HuH-7 (cell line): ENCODE measurements at regions not wholly inside any gene's neighbourhood (a gene's known extent, or its start where the extent isn't known, plus 50 kb on each side); places are given as distances from the start of the nearest gene placed in this dataset.

Experiments used
- DNase-seq: peaks from one replicate; pipeline ENCODE4 v3.0.0; 2011; ENCODE audit warnings: low spot score

- DNase-seq, result no peak
Measured at GRCh38 chr4:24105327-24106038, 215.6 kb upstream of the PPARGC1A start.

- no peak for DNase-seq
Measured at GRCh38 chr4:24104158-24104565, 214.3 kb upstream of the PPARGC1A start.

DNA sequence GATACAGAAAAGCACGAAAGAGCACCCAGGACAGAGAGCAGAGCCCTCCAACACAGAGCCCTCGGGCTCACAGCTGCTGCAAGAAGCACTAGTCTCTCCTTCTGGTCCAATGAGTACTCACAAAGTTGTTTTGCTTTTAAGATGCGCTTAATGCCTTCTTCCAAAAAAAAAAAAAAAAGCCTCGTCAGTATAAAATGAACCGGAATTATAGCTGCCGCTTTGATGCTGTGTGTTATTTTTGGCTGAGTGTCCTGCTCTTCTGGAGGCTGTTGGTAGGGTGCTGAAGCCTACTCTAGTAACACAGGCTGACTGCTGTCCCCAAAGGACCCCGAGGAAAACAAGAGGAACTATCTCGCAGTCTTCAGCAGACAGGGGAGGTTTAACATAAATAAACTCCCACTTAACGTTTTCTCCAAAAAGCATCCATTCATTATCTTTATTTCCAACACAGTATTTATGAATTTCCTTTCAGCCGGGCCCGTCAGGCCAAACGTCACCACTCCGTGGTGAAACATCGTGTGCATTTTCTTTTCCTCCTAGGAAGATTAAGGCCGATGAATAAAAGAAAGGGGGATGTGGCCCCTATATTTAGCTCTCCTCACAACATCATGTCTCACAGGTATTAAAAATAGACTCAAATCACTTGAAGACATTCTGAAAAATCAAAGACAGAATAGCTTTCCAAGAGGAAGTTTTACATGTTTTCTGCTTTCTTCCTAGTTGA lies 213.7 kb upstream of the PPARGC1A start:
- no peak for DNase-seq

DNA sequence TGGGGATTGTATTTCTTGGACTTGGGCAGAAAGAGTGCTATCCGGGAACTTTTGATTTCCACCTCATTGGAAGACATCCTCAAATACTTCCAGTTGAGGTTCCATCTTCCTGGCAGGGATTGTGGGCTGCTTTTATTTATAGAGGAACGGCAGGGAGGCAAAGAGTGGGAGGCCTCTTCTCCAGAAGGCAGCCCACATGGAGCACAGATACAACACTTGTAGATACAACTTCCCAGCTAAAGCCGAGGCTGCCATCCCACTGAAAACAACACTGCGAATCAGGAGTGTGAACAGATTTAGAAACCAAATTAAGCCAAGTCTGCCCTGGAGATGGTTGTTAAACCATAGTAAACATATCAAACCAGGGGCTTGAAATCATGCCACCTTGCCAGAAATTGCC lies 212.8 kb upstream of the PPARGC1A start:
- no peak for DNase-seq

GRCh38 chr4:24096603-24097002 lies 206.8 kb upstream of the PPARGC1A start:
- DNase-seq, result no peak

- DNase-seq, result no peak
Measured at GRCh38 chr4:24094726-24095125, 204.9 kb upstream of the PPARGC1A start.

DNA sequence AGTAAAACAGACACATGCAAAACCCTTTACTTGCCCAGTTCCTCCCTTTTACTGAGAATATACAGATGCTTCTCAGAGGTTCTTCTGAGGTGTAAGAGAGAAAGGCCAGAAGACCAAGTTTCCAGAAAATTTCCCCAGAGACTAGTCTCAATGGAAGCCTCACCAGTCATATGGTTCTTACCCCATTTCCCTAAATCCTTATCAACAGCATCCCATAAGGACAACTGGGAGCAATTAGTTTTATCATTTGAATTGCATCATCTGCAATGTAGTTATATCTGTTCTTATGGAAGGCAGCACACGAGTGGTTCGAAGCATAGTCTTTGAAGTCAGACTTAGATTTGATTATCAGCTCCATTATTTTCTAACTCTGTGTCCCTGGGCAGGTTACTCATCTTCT lies 203.6 kb upstream of the PPARGC1A start:
- DNase-seq, result no peak

- DNase-seq, result no peak
Measured at GRCh38 chr4:24091639-24092233, 201.9 kb upstream of the PPARGC1A start.

DNA sequence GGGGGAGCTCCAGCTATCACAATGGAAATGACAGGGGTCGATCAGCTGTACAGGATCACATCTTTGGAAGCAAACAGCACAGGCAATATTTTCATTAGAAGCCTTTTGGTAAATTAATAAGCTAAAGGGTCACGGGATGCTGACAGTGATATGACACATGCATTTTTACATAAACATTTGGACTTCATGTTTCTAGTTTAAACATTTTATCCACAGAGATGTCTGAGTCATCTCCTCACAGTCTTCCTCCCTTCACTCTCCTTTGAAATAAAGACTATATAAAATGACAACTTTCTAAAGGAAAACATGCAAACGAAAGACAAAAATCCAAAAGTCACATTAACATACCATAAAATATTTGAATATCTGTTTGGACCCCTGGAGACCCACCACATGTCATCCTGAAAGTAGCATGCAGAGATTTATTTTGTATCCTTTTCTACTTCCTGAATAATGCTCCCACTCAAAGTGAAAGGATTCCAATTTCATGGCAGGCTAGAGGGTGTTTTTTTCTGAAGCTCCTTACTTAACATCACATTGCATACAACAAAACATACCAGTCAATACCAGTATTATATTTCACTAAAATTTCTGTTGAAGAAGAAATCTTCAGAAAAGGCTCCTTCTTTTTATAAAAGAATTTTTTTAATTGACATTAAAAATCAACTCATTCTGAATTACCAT lies 200.1 kb upstream of the PPARGC1A start:
- DNase-seq, result no peak

DNA sequence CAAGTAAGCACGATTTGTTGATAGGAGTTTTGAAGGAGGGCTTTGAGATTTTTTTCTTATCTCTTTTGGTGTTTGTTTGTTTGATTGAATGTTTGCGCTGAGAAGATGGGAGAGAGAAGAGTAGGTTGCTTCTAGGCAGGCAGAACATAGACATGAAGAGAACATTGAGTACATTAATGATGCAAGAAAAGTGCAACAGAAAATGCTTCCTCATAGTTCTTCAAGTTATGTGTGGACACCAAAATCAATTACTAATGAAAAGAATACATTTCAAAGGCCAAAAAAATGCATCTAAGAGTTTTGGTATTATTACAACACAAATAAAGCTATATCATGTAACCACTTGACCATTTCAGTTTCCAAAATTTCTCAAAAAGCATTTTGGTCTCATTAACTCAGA lies 191.0 kb upstream of the PPARGC1A start:
- DNase-seq, result no peak

DNA sequence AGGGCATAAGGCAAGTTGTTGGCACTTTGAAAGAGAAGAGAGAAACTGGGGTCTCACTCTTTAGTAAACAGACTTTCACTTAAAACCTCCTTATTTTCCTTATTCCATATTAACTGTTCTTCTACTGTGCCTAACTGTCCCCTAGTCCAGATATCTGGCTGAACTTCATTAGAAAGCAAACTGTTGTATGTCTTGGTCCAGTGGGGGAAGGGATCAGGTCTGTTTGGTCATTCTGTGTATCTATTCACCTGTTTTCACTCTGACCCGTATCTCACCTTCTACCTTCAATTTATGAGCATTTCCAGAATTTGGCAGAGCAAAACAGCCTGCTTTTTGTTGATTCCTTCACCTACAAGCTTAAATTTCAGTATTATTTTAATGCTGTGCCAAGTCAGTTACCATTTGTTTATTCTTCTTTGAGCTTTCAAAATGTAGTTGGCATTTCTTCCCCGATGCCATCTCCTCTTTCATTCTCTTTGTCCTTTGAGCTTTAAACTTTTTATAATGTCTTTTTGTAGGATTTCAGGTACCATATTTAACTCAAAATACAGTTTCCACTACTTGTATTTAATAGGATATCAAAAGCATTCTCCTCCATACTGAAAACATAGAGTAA lies 188.6 kb upstream of the PPARGC1A start:
- no peak for DNase-seq

GRCh38 chr4:24076811-24077210 lies 187.0 kb upstream of the PPARGC1A start:
- no peak for DNase-seq

DNA sequence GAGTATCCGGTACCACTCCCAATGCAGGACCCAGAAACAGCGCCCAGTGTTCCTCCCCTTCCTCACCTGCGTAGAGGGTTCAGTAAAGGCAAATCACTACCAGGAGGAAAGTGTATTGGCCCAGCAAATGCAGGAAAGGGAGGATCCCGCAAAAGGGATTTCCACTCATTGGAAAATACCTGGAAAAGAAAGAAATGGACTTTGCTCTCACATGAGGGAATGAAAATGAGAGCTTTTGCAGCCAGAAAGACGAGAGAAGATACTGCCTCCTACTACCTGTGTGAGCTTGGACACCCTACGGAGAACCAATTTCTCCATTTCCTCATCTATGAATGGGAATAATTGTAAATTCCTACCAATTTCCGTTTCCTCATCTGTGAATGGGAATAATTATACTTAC lies 184.1 kb upstream of the PPARGC1A start:
- no peak for DNase-seq

DNA sequence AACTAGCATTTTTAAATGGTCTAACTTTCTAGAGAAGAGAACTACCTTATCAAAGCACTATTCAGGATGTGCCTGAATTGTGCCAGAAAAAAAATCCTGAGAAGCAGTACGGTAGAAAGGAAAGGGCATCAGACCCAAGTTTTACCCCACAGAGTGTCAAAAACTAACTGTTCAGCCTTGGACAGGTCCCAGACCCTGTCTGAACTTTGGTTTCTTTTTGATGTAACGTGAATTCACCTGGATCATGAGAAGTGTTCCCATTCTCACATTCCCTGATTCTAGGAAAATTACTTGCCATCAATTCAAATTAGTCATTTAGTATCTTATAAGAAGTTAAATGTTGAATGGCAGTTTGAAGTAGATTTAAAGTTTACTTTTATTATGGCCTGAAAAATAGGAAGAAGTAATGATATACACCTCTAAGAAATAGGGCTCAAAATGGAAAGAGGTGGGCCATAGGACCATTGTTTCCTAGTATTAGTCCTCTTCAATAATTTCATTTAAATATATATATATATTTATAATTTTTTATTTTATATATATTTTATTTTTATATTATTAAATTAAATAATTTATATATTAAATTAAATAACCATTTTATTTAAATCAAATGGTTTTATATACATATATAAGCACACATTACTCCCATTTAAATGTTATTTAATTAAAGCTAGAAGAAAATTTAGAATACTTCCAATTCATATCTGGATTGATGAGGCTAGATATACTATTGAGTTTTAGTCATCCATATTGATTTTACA lies 181.9 kb upstream of the PPARGC1A start:
- DNase-seq, result no peak

DNA sequence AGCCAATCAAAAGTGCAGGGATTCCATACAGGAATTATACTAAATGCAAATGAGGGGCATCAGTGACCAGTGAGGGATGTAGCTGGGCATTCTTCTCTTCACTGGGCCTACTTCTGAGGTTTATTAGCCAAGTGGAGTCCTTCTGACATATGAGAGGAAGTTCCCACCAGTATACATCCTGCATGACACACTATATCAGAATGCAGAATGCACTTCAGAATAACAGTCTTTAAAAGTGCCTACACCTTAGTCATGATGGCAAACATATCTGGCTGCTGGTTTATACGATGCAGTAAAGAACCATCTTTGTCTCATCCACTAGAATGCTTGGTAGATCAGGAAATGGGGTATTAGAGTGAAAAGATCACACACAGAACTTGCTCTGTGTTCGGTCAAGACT lies 180.3 kb upstream of the PPARGC1A start:
- DNase-seq, result no peak

DNA sequence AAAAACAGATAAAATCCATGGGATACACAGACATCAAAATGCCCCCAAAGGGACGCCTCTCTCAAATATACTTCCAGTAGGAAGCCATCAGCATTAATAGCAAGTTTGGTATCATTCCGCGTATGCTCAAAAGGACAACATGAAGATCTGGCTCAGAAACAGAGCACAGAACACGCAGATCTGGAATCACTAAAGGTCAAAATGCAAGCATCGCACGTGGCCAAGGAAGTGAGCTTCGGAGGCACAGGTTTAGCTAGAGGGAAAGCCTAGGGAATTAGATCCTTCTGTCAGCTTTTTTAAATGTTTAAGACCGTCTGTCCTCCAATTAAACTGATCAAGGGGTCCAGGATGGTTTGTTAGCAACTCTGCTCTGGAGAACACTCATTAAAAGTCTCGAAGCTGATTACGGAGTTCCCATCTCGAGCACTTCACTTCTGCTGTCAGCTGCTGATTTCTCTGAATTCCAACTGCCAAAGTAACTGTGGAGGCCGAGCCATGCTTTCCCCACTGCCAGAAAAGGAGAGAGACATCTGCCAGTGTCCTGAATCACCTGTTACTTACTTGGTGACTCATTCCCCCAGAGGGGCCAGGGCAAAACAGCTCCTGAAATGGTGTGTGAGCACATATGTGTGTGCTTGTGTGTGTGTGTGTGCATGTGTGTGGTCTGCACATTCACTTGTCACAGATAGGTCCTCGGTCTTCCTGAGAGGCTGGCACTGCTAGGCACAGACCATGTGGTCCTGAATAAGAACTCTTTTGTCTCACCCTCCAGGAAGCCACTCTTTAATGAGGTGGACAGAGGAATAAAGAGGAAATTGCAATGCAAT lies 177.7 kb upstream of the PPARGC1A start:
- DNase-seq, result no peak

DNA sequence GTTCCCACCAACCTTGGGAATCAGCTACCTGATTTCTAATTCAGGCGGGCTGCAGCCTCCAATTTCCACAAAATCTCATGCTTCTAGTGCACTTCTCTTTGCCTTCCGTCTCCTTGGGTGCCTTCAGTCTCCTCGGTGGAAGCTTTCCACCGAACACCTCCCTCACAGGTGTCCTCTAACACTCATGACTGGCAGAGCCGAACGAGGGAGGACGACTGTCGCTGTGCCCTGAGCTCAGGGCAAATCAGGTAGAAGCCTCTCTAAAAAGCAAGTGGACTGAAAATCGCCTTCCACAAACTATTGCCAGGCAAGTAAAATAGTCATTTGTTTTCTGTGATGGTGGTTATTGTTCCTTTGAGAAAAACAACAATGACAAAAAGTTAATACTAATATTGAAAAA lies 176.1 kb upstream of the PPARGC1A start:
- no peak for DNase-seq

DNA sequence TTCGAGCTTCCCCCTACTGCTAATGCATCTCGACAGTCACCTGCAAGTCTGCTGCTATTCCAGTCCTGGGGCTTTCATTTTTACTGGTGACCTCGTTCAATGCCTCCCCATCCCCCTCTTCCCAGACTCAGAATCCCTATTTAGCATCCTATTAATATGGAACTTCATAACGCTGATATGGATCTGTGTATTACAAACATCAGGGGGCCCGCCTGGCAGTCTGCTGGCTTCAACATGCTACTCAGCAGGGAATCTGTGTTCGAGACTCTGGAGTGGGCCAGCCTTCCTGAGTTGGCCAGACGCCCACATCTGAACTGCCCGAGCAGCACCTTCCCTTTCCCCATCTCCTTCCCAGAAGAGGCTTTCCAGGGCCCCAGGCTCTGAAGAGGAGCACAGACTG lies 173.9 kb upstream of the PPARGC1A start:
- no peak for DNase-seq

- no peak for DNase-seq
Measured at GRCh38 chr4:24060932-24061331, 171.1 kb upstream of the PPARGC1A start.

- no peak for DNase-seq
Measured at GRCh38 chr4:24059839-24060238, 170.0 kb upstream of the PPARGC1A start.
